Activated naive CD8-positive, alpha-beta T cell treated with anti-CD3 and anti-CD28 coated beads for 36 hours (primary cell): ENCODE measurements at regions not wholly inside any gene's neighbourhood (a gene's known extent, or its start where the extent isn't known, plus 50 kb on each side); places are given as distances from the start of the nearest gene placed in this dataset.

Source experiments
- DNase-seq: peaks from one replicate; pipeline ENCODE4 v3.0.0; 2021
- H3K27ac Mint-ChIP-seq: one replicate; pipeline ENCODE4 v1.8.0; 2022; ENCODE audit warnings: mild to moderate bottlenecking, moderate library complexity, mixed read lengths
- H3K27me3 Mint-ChIP-seq: one replicate; pipeline ENCODE4 v1.8.0; 2022; ENCODE audit warnings: mild to moderate bottlenecking, mixed read lengths
- H3K36me3 Mint-ChIP-seq: one replicate; pipeline ENCODE4 v1.8.0; 2021; ENCODE audit warnings: mild to moderate bottlenecking, mixed read lengths
- H3K4me1 Mint-ChIP-seq: one replicate; pipeline ENCODE4 v1.8.0; 2021; ENCODE audit warnings: mixed read lengths
- H3K4me3 Mint-ChIP-seq: one replicate; pipeline ENCODE4 v1.8.0; 2022; ENCODE audit warnings: mild to moderate bottlenecking, moderate library complexity, mixed read lengths
- H3K9me3 Mint-ChIP-seq: one replicate; pipeline ENCODE4 v1.8.0; 2022; ENCODE audit warnings: mixed read lengths

- Mint-ChIP-seq H3K4me3 (no peak overlapping the region), H3K36me3 (no peaks in the 10 kb centered on the region), H3K9me3 (peaks cover 11% of the 10 kb centered on the region), H3K4me1 (no peaks in the 10 kb centered on the region), H3K27ac (no peak overlapping the region), H3K27me3 (no peaks in the 10 kb centered on the region)
- DNase-seq, result no peak
These were observed 244.2 kb downstream of the EPM2A start for GRCh38 chr6:145491126-145491525.

DNA sequence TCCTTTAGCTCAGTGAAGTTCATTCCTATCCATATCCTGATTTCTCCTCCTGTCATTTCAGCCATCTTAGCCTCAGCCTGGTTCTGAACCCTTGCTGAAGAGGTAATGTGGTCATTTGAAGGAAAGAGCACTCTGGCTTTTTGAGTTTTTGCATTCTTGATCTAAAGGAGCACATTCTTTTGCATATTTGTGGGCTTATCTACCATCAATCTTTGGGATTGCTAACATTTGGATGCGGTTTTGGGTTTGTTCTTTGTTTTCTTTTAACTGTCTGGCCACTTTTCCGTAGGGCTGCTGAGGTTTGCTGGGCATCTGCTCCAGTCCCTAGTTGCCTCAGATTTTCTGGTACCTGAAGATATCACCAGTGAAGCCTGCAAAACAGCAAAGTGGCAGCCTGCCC lies 238.3 kb downstream of the EPM2A start:
- H3K9me3 Mint-ChIP-seq, result peaks cover 11% of the 10 kb centered on the region
- H3K4me1 Mint-ChIP-seq, result no peaks in the 10 kb centered on the region

DNA sequence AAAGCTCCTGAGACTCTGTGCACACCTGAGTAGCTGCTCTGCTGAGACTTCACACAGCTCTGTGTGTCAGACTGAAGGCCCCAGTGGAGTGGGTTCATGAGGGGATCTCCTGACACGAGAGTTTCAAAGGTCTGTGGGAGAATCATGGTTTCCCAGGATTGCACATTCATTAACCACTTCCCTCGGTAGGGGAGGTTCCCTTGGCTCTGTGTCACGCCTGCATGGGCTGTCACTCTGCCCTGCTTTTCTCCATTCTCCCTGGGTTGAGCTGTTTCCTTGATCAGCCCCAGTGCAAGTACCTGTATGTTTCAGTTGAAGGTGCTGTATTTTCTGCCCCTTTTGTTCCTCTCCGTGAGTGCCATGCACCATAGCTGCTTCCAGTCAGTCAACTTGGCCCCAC lies 236.9 kb downstream of the EPM2A start:
- Mint-ChIP-seq H3K27me3 (peaks cover 5% of the 10 kb centered on the region), H3K4me1 (no peaks in the 10 kb centered on the region), H3K36me3 (no peaks in the 10 kb centered on the region), H3K27ac (no peak overlapping the region), H3K4me3 (no peak overlapping the region), H3K9me3 (peaks cover 11% of the 10 kb centered on the region)
- no peak for DNase-seq

More for the DNA sequence above, 238.3 kb downstream of the EPM2A start:
- H3K36me3 Mint-ChIP-seq, result no peaks in the 10 kb centered on the region
- no peak overlapping the region for H3K27ac Mint-ChIP-seq
- H3K4me3 Mint-ChIP-seq, result no peak overlapping the region
- peaks cover 5% of the 10 kb centered on the region for H3K27me3 Mint-ChIP-seq
- no peak for DNase-seq

DNA sequence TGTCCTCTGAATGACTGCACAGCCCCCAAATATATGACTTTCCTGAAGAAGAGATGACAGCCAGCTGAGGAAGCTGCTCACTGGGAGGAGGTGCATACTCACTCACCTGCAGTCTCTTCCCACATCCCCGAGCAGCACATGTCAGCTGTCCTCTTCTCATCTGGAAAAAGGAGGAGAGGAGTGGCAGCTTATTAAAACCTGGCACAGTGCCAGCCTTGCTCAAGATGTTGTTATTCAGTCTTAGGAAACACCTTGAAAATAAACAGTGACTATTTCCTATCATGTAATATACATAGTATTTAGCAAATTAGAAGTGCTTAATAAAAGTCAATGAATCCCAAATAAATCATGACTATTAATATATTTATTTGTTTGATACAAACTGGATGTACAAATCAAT lies 232.9 kb downstream of the EPM2A start:
- Mint-ChIP-seq H3K9me3 (peaks cover 2% of the 10 kb centered on the region), H3K4me3 (no peak overlapping the region), H3K4me1 (no peaks in the 10 kb centered on the region), H3K27me3 (peaks cover 5% of the 10 kb centered on the region), H3K27ac (no peak overlapping the region), H3K36me3 (no peaks in the 10 kb centered on the region)
- no peak for DNase-seq

GRCh38 chr6:145506136-145506535 lies 229.2 kb downstream of the EPM2A start:
- H3K27ac Mint-ChIP-seq, result no peak overlapping the region
- no peaks in the 10 kb centered on the region for H3K36me3 Mint-ChIP-seq
- peaks cover 5% of the 10 kb centered on the region for H3K27me3 Mint-ChIP-seq
- peaks cover 18% of the 10 kb centered on the region for H3K9me3 Mint-ChIP-seq
- H3K4me1 Mint-ChIP-seq, result no peaks in the 10 kb centered on the region
- no peak overlapping the region for H3K4me3 Mint-ChIP-seq
- DNase-seq, result no peak

GRCh38 chr6:145506565-145506964 lies 228.8 kb downstream of the EPM2A start:
- H3K27me3 Mint-ChIP-seq, result peaks cover 3% of the 10 kb centered on the region
- no peak for DNase-seq
- no peak overlapping the region for H3K4me3 Mint-ChIP-seq
- no peaks in the 10 kb centered on the region for H3K36me3 Mint-ChIP-seq
- no peak overlapping the region for H3K27ac Mint-ChIP-seq
- peaks cover 18% of the 10 kb centered on the region for H3K9me3 Mint-ChIP-seq
- H3K4me1 Mint-ChIP-seq, result no peaks in the 10 kb centered on the region

- Mint-ChIP-seq H3K4me1 (no peaks in the 10 kb centered on the region), H3K4me3 (no peak overlapping the region), H3K9me3 (peaks cover 18% of the 10 kb centered on the region), H3K36me3 (no peaks in the 10 kb centered on the region), H3K27ac (no peak overlapping the region), H3K27me3 (no peaks in the 10 kb centered on the region)
- no peak for DNase-seq
These were observed 228.1 kb downstream of the EPM2A start for GRCh38 chr6:145507239-145507638.

GRCh38 chr6:145508107-145508506 lies 227.2 kb downstream of the EPM2A start:
- Mint-ChIP-seq H3K9me3 (peaks cover 18% of the 10 kb centered on the region), H3K27ac (no peak overlapping the region), H3K27me3 (no peaks in the 10 kb centered on the region), H3K36me3 (no peaks in the 10 kb centered on the region), H3K4me1 (no peaks in the 10 kb centered on the region), H3K4me3 (no peak overlapping the region)
- DNase-seq, result no peak

- Mint-ChIP-seq H3K9me3 (peaks cover 3% of the 10 kb centered on the region), H3K36me3 (no peaks in the 10 kb centered on the region), H3K27me3 (no peaks in the 10 kb centered on the region), H3K4me3 (no peak overlapping the region), H3K4me1 (no peaks in the 10 kb centered on the region), H3K27ac (no peak overlapping the region)
- DNase-seq, result no peak
These were observed 217.8 kb downstream of the EPM2A start for GRCh38 chr6:145517492-145517891.

DNA sequence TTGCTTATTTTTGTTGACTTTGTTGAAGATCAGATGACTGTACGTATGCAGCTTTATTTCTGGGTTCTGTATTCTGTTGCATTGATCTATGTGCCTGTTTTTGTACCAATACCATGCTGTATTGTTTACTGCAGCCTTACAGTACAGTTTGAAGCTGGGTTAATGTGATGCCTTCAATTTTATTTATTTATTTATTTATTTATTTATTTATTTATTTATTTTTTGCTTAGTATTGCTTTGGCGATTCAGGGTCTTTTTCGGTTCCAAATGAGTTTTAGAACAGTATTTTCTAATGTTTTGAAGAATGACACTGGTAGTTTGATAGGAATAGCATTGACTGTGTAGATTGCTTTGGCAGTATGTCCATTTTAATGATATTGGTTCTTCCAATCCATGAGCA lies 210.3 kb downstream of the EPM2A start:
- Mint-ChIP-seq H3K4me3 (no peak overlapping the region), H3K27me3 (peaks cover 3% of the 10 kb centered on the region), H3K9me3 (peaks cover 4% of the 10 kb centered on the region), H3K4me1 (no peaks in the 10 kb centered on the region), H3K36me3 (no peaks in the 10 kb centered on the region), H3K27ac (no peak overlapping the region)
- no peak for DNase-seq

GRCh38 chr6:145529582-145529981 lies 205.7 kb downstream of the EPM2A start:
- Mint-ChIP-seq H3K4me1 (no peaks in the 10 kb centered on the region), H3K9me3 (no peaks in the 10 kb centered on the region), H3K4me3 (no peak overlapping the region), H3K36me3 (no peaks in the 10 kb centered on the region), H3K27me3 (peaks cover 3% of the 10 kb centered on the region), H3K27ac (no peak overlapping the region)
- DNase-seq, result no peak

- H3K4me3 Mint-ChIP-seq, result no peak overlapping the region
- H3K9me3 Mint-ChIP-seq, result no peaks in the 10 kb centered on the region
- H3K4me1 Mint-ChIP-seq, result no peaks in the 10 kb centered on the region
- no peak for DNase-seq
- H3K36me3 Mint-ChIP-seq, result no peaks in the 10 kb centered on the region
- peaks cover 3% of the 10 kb centered on the region for H3K27me3 Mint-ChIP-seq
- H3K27ac Mint-ChIP-seq, result no peak overlapping the region
These were observed 204.9 kb downstream of the EPM2A start for GRCh38 chr6:145530454-145530853.

- H3K4me3 Mint-ChIP-seq, result no peak overlapping the region
- no peak for DNase-seq
- no peaks in the 10 kb centered on the region for H3K4me1 Mint-ChIP-seq
- no peaks in the 10 kb centered on the region for H3K36me3 Mint-ChIP-seq
- H3K27ac Mint-ChIP-seq, result no peak overlapping the region
- H3K9me3 Mint-ChIP-seq, result no peaks in the 10 kb centered on the region
- peaks cover 3% of the 10 kb centered on the region for H3K27me3 Mint-ChIP-seq
These were observed 204.3 kb downstream of the EPM2A start for GRCh38 chr6:145531032-145531431.

DNA sequence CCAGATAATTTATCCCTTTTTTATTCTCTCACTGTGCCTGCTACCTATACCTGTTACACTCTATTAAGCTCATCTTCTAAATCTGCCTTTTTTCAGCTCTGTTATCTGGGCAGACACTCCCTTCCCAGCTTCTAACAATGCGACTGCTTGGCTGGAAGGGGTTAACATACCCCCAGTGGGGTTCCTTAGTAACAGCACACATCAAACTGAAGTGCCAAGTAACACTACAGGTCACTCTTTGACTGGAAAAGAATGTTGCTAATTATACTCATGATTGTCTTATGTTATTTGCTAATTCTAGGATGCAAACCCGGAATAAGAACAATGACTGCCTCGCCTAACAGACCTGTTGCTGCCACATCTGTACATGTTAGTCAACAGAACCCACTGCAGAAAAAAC lies 203.5 kb downstream of the EPM2A start:
- Mint-ChIP-seq H3K36me3 (no peaks in the 10 kb centered on the region), H3K27me3 (peaks cover 3% of the 10 kb centered on the region), H3K4me1 (no peaks in the 10 kb centered on the region), H3K9me3 (no peaks in the 10 kb centered on the region), H3K27ac (no peak overlapping the region), H3K4me3 (no peak overlapping the region)
- no peak for DNase-seq

GRCh38 chr6:145532361-145532760 lies 203.0 kb downstream of the EPM2A start:
- H3K36me3 Mint-ChIP-seq, result no peaks in the 10 kb centered on the region
- peaks cover 3% of the 10 kb centered on the region for H3K27me3 Mint-ChIP-seq
- DNase-seq, result no peak
- H3K27ac Mint-ChIP-seq, result no peak overlapping the region
- H3K9me3 Mint-ChIP-seq, result no peaks in the 10 kb centered on the region
- no peak overlapping the region for H3K4me3 Mint-ChIP-seq
- no peaks in the 10 kb centered on the region for H3K4me1 Mint-ChIP-seq

DNA sequence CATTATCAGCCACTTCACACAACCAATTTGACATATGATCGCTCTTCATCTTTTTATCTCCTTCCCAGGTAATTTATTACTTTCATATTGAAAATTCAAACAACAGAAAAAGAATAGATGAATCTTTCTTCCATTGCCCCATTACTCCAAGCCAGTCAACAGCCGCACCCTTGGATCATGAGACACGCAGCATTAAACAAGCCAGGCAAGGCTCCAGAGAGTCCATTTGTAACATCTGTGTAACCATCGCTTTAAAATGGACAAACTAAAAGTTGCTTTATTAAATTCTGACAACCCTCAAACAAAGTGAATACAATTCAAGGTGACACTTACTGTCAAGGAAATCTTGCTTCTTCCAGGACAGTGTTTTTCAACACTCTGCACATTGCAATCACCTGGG lies 200.3 kb downstream of the EPM2A start:
- no peaks in the 10 kb centered on the region for H3K36me3 Mint-ChIP-seq
- no peak overlapping the region for H3K27ac Mint-ChIP-seq
- peaks cover 2% of the 10 kb centered on the region for H3K27me3 Mint-ChIP-seq
- H3K9me3 Mint-ChIP-seq, result no peaks in the 10 kb centered on the region
- H3K4me3 Mint-ChIP-seq, result no peak overlapping the region
- no peak for DNase-seq
- no peaks in the 10 kb centered on the region for H3K4me1 Mint-ChIP-seq

GRCh38 chr6:145538989-145539388 lies 196.3 kb downstream of the EPM2A start:
- H3K27me3 Mint-ChIP-seq, result peaks cover 6% of the 10 kb centered on the region
- no peak overlapping the region for H3K4me3 Mint-ChIP-seq
- no peaks in the 10 kb centered on the region for H3K36me3 Mint-ChIP-seq
- no peaks in the 10 kb centered on the region for H3K9me3 Mint-ChIP-seq
- H3K4me1 Mint-ChIP-seq, result no peaks in the 10 kb centered on the region
- DNase-seq, result no peak
- no peak overlapping the region for H3K27ac Mint-ChIP-seq
